Mesothelial cell of epicardium (in vitro differentiated cells): ENCODE measurements at regions not wholly inside any gene's neighbourhood (a gene's known extent, or its start where the extent isn't known, plus 50 kb on each side); places are given as distances from the start of the nearest gene placed in this dataset.

Experiments used
- DNase-seq, 2 experiments: peaks; one replicate each; pipeline ENCODE4 v3.0.0; 2021; ENCODE audit warnings: low spot score in 2 of 2; ENCODE audit not compliant: unreplicated experiment in 2 of 2
- H3K27ac Mint-ChIP-seq: 2 replicates; pipeline ENCODE4 v1.8.0; 2021; ENCODE audit warnings: mixed read lengths
- H3K27me3 Mint-ChIP-seq: 2 replicates; pipeline ENCODE4 v1.8.0; 2021; ENCODE audit warnings: low read depth, mixed read lengths
- H3K36me3 Mint-ChIP-seq: 2 replicates; pipeline ENCODE4 v1.8.0; 2021; ENCODE audit warnings: mixed read lengths
- H3K4me1 Mint-ChIP-seq: 2 replicates; pipeline ENCODE4 v1.8.0; 2021; ENCODE audit warnings: mixed read lengths
- H3K4me3 Mint-ChIP-seq: 2 replicates; pipeline ENCODE4 v1.8.0; 2021; ENCODE audit warnings: mild to moderate bottlenecking, moderate library complexity, mixed read lengths
- H3K9me3 Mint-ChIP-seq: 2 replicates; pipeline ENCODE4 v1.8.0; 2021; ENCODE audit warnings: mixed read lengths
- CTCF ChIP-seq: fragments of 200-600 bp; sonication (generic); IDR thresholded peaks from one replicate; pipeline ENCODE4 v1.5.0; 2021; ENCODE audit warnings: antibody characterized with exemption; ENCODE audit not compliant: unreplicated experiment

- Mint-ChIP-seq H3K36me3 (no peaks in the 10 kb centered on the region), H3K27ac (no peak overlapping the region), H3K27me3 (peaks cover 46% of the 10 kb centered on the region), H3K4me3 (no peak overlapping the region), H3K4me1 (no peaks in the 10 kb centered on the region), H3K9me3 (no peaks in the 10 kb centered on the region)
- DNase-seq, result no peak
- no peak for TF ChIP-seq CTCF
Measured at GRCh38 chr9:79884546-79884945, 312.8 kb downstream of the TLE4 start.

GRCh38 chr9:79883073-79883645 lies 311.4 kb downstream of the TLE4 start:
- H3K27me3 Mint-ChIP-seq, result peaks cover 38% of the 10 kb centered on the region
- H3K27ac Mint-ChIP-seq, result no peak overlapping the region
- DNase-seq, result no peak
- no peaks in the 10 kb centered on the region for H3K36me3 Mint-ChIP-seq
- no peaks in the 10 kb centered on the region for H3K4me1 Mint-ChIP-seq
- H3K4me3 Mint-ChIP-seq, result no peak overlapping the region
- no peak for TF ChIP-seq CTCF
- H3K9me3 Mint-ChIP-seq, result peaks cover 13% of the 10 kb centered on the region

- Mint-ChIP-seq H3K4me1 (no peaks in the 10 kb centered on the region), H3K9me3 (peaks cover 15% of the 10 kb centered on the region), H3K27me3 (peaks cover 24% of the 10 kb centered on the region), H3K36me3 (no peaks in the 10 kb centered on the region), H3K4me3 (no peak overlapping the region), H3K27ac (no peak overlapping the region)
- no peak for TF ChIP-seq CTCF
- no peak for DNase-seq
Measured at GRCh38 chr9:79880626-79881025, 308.9 kb downstream of the TLE4 start.

GRCh38 chr9:79877943-79878602 lies 306.3 kb downstream of the TLE4 start:
- H3K9me3 Mint-ChIP-seq, result peaks cover 18% of the 10 kb centered on the region
- H3K27me3 Mint-ChIP-seq, result peaks cover 6% of the 10 kb centered on the region
- no peak for TF ChIP-seq CTCF
- no peaks in the 10 kb centered on the region for H3K36me3 Mint-ChIP-seq
- no peak for DNase-seq
- no peak overlapping the region for H3K27ac Mint-ChIP-seq
- no peak overlapping the region for H3K4me3 Mint-ChIP-seq
- H3K4me1 Mint-ChIP-seq, result no peaks in the 10 kb centered on the region

- no peak overlapping the region for H3K27ac Mint-ChIP-seq
- no peak overlapping the region for H3K4me3 Mint-ChIP-seq
- TF ChIP-seq CTCF, result no peak
- H3K4me1 Mint-ChIP-seq, result no peaks in the 10 kb centered on the region
- H3K9me3 Mint-ChIP-seq, result no peaks in the 10 kb centered on the region
- H3K36me3 Mint-ChIP-seq, result no peaks in the 10 kb centered on the region
- DNase-seq, result no peak
- peaks cover 13% of the 10 kb centered on the region for H3K27me3 Mint-ChIP-seq
Measured at GRCh38 chr9:79868567-79869189, 296.9 kb downstream of the TLE4 start.
